ENCODE measurements at regions not wholly inside any gene's neighbourhood (a gene's known extent, or its start where the extent isn't known, plus 50 kb on each side); places are given as distances from the start of the nearest gene placed in this dataset.

GRCh38 chr11:19557720-19558140, 154.9 kb upstream of the NAV2 start:
- DNase-seq = peak; percentile 26

GRCh38 chr11:19557185-19557584, 155.5 kb upstream of the NAV2 start:
- DNase-seq = no peak

GRCh38 chr11:19555266-19555665, 157.4 kb upstream of the NAV2 start:
- no peak for DNase-seq

GRCh38 chr11:19553683-19554333, 158.8 kb upstream of the NAV2 start:
- peak; percentile 45 for DNase-seq

GRCh38 chr11:19552656-19553260, 159.9 kb upstream of the NAV2 start:
- no peak for DNase-seq

GRCh38 chr11:19552161-19552560, 160.5 kb upstream of the NAV2 start:
- no peak for DNase-seq

GRCh38 chr11:19551457-19551856, 161.2 kb upstream of the NAV2 start:
- no peak for DNase-seq

- DNase-seq = no peak
Observed at GRCh38 chr11:19547044-19547443, 165.6 kb upstream of the NAV2 start.

GRCh38 chr11:19546325-19546724, 166.3 kb upstream of the NAV2 start:
- DNase-seq = no peak

- DNase-seq = no peak
Observed at GRCh38 chr11:19541521-19542049, 171.1 kb upstream of the NAV2 start.

GRCh38 chr11:19539861-19540260, 172.8 kb upstream of the NAV2 start:
- no peak for DNase-seq

GRCh38 chr11:19537803-19538453, 174.7 kb upstream of the NAV2 start:
- no peak for DNase-seq

- peak; percentile 8 for DNase-seq
Observed at GRCh38 chr11:19536131-19536530, 176.5 kb upstream of the NAV2 start.

- no peak for DNase-seq
Observed at GRCh38 chr11:19530505-19530904, 182.1 kb upstream of the NAV2 start.

GRCh38 chr11:19526119-19526518, 186.5 kb upstream of the NAV2 start:
- DNase-seq = no peak

GRCh38 chr11:19525714-19526113, 186.9 kb upstream of the NAV2 start:
- DNase-seq = no peak

GRCh38 chr11:19525276-19525675, 187.4 kb upstream of the NAV2 start:
- DNase-seq = no peak

GRCh38 chr11:19524171-19524671, 188.4 kb upstream of the NAV2 start:
- no peak for DNase-seq

- no peak for DNase-seq
Observed at GRCh38 chr11:19520681-19521080, 192.0 kb upstream of the NAV2 start.

- no peak for DNase-seq
Observed at GRCh38 chr11:19519912-19520641, 192.6 kb upstream of the NAV2 start.

GRCh38 chr11:19519353-19519752, 193.3 kb upstream of the NAV2 start:
- DNase-seq = no peak

- no peak for DNase-seq
Observed at GRCh38 chr11:19513253-19513652, 199.4 kb upstream of the NAV2 start.

GRCh38 chr11:19512618-19513017, 200.0 kb upstream of the NAV2 start:
- no peak for DNase-seq

Data from NCI-H187 treated with DMSO at 0.1 percent for 48 hours (cell line).